ENCODE measurements at regions not wholly inside any gene's neighbourhood (a gene's known extent, or its start where the extent isn't known, plus 50 kb on each side); places are given as distances from the start of the nearest gene placed in this dataset.

DNA sequence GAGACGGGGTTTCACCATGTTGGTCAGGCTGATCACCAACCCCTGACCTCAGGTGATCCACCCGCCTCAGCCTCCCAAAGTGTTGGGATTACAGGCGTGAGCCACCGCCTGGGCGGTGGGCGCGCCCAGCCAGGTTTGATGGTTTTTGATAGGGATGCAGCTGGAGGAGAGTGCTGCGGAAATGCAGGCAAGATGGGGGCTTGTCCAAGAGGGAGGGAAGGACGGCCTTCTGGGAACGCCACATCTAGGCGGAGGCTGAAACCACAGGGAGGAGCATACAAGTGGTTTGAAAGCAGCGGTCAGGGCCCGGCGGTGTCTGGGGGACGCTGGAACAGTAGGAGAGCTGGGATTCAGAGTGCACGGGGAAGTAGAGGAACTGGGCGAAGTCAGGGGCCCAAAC lies 134.6 kb downstream of the VRK1 start:
- DNase-seq = no peak

DNA sequence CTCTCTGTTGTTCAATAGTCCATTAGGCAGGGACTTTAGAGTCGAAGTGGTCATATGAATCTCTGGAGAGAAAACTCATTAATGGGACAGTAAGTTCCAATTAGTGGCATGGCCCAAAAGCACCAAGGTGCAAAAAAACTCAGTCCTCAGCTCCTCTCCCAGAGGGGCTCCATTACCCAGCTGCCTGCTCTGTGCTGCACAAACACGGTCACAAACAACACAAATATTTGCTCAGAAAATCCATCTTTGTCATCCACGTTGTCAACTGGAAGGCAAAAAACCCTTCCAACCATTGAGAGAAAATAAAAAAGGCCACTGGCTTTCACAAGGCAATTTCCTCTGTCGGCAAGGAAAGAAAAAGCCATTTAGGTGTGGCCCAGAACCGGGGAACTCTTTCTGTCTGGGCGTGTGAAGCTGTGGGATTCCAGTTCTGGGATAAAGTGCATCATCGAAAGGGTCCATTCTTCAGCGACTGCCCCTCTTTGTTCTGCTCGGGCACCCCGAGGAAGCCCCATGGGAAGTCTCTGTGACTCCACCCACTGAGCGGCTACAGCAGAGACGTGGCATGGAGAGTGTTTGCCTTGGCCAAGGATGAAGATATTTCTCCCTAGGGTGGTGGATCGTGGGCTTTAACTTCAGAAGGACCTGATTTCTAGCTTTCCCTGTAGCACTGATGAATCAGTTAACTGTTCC lies 137.6 kb downstream of the VRK1 start:
- DNase-seq = no peak

DNA sequence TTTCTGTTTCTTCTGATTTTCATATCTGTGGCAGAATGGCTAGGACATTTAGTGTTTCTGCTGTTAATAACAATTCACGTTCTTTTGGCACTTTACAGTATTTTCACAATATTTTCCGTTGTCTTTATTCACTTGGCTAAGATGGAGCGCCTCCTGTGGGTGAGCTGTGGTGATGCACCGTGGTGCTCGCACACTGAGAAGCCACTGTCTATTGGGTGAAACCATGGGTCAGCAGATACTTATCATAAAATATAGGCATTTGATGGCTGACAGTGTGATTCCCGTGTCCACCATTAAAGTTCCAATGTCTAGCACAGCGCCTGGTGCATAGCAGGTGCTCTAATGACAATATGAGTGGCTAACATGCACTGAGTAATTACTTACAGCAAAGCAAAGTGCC lies 141.8 kb downstream of the VRK1 start:
- DNase-seq = no peak

DNA sequence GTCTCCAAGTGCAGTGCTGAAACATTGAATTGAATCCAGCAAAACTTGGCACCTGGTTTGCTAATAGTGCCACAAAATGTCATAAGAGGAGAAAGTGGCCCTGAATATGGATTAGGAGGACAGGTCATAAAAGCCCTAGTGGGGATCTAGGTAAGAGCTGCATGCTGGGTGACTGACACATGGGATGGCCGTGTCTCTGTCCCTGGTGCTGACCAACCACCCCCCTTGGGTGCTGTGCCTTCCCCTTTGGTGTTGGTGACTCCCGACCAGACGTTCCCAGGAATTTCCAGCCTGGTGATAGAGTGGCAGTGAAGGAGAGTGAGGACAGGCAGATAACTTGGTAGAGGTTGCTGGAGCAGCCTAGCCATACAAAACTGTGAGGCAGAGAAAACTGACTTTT lies 142.8 kb downstream of the VRK1 start:
- DNase-seq = no peak

DNA sequence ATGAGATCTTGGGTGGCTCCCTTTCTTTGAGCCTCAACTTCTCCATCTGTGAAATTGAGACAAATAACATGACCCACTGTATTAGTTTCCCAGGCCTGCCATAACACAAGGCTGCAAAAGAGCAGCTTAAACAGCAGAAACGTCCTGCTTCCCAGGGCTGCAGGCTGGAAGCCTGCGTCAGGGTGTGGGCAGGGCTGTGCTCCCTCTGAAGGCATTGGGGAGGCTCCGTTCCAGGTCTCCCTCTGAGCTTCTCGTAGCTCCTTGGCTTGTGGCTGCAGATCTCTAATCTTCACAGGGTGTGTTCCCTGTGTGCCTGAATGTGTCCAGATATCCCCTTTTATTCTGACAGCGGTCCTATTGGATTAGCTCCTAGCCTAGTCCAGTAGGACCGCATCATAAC lies 147.1 kb downstream of the VRK1 start:
- DNase-seq = no peak

DNA sequence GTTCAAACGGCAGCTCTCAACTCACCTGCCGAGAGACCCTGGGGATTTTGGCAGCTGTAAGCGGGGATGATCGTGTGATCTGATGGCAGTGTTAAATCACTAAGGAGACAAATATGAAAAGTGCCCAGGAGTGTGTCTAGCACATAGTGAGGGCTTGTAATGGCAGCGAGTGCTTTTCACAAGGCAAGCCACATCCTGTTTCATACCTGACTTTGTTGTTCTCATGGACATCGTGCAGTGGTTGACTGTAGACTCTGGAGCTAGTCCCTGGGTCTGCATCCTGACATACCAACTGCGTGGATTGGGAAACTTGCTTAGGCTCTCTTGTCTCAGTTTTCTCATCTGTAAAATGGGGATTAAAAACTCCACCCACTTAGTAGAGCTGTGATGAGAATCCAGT lies 148.5 kb downstream of the VRK1 start:
- DNase-seq = no peak

DNA sequence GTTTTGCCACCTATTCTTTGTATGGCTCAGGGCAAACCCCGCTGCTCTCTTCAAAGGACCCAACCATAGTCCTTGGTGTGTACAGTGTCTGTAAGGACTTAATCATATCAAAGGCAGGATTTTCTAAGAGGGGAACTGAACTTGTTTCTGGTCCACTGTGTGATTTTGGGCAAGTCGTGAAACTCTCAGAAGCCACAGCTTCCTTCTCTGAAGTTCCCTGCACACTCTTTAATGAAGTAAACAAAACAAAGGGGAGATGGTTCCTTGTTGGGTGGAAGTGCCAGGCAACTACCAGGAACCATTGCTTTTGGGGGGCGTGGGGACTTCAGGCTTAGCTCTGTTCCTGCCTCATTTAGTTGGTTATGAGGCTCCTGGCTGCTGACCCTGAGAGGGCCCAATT lies 152.4 kb downstream of the VRK1 start:
- no peak for DNase-seq

DNA sequence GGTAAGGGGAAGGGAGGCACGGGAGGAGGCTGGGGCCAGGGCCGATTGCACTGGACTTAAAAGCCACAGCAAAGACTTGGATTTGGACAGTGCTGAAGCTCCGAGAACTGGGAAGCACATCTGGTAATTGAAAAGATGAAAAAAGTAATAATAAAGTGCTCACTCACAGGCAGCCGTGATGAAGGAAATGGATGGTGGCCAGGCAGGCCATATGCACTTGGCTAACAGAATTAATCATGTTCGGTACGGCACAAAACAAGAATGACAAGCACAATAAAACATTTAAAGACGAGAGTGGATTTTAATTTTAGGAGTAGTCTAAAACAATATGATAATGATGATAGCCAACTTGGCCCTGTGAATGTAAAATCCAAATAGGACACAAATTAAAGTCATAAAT lies 154.3 kb downstream of the VRK1 start:
- DNase-seq = no peak

DNA sequence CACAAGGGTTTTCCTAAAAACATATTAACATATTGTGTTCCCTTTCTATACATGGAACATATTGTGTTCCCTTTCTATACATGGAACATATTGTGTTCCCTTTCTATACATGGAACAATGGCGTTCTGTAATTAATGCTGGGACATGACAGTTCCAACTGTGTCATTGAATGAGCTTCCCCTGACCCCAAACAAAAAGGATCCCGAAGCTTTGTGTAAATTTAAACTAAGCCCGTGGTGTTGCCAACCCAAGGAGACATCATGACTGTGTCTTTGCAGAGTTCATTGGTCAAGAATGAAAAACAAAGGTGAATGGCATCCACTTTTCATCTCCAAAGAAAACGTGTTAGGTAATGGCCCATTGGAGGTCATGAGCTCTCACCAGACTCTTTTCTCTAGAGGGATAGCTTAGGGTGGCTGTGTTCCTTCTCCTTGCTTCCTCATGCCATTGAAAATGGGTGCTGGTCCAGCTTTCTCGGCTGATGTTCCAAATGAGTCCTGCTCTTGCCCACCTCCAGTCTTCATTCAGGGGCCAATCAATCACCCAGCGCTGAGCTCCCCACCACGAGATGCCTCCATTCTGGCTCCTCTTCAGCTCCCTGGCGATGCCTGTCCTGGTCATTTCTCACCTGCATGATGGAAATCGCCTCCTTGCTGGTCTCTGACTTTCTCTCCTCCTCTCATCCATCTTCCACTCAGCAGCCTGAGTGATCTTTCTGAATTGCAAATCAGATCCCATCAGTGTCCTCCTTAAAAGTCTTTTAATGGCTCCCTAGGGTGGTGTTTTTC lies 156.1 kb downstream of the VRK1 start:
- no peak for DNase-seq

DNA sequence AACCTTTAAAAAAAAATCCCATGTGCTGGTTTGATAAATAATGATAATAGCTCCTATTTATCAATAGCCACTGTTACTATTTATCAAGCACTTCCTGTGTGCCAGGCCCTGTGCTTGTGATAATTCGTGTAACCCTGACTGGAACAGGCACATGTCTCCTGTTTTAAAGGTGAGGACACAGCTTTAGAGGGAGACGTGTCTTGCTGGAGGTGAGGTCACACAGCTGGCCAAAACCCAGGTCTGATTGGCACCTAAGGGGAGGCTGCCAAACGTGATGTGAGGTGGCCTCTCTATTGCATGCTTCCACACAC lies 156.6 kb downstream of the VRK1 start:
- DNase-seq = no peak

DNA sequence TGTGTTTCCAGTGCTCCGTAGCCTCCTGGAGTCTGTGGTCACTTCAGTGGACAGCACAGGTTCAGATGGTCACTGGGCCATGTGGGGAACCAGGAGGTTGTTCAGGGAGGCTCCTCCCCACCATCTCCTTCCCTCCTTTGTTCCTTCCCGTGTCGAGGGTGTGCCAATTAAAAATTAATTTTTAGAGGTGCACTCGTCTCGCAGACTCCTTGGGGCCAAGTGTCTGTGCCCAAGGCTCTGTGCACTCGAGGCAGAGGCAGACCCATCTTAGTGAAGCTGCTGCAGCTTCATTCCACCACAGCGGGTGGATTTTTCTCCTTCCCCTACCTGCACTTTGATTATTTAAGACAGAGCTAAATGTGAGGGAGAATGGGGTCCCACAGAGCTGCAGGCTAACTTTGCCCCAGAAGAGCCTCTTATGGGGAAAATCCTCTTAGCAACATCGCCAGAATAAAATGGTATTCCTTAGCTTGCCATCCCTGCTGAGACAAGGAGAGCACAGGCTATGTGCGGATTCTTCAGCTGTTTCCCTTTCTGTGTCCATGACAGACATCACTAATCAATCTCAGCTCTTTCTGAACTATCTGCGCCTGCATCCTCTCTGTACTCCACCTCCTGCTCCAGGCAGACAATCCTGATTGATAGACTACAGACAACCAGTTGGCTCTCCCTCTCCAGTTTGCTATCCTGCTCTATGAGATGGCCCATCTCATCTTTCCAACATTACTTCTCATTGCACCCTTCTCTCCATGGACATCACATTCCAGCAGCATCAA lies 159.5 kb downstream of the VRK1 start:
- no peak for DNase-seq

DNA sequence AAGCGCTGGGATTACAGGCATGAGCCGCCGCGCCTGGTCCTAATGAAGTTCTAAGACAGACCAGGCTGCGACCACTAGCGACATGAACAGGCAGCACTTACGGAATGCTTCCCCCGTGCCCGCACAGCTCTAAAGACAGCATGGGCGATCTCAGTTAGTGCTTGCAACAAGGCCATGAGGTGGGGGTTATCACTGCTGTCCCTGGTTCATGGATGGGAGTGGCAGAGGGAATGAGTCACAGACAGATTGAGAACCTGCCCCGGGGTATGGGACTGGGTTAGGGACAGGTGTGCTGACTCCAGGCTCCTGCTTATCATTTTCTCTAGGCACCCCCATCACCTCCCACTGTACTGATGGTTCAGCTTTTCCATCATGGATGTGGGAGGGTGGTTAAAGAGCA lies 160.9 kb downstream of the VRK1 start:
- no peak for DNase-seq

DNA sequence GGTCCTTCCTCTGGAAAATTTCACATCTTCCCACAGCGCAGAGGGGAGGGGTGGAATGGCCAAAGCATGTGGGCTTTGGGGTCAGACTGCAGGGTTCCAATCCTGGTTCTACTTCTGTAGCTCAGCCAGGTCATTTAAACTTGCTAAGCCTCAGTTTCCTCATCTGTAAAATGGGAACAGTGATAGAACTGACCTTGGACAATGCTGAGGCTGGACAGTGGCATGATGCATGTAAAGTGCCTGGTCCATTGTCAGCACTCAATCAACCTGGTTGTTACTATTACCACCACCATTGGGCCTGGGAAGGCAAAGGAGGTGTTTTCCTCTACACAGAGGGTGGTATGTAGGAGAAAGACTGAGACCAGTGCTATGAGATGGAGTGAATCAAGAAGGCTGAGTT lies 162.8 kb downstream of the VRK1 start:
- no peak for DNase-seq

DNA sequence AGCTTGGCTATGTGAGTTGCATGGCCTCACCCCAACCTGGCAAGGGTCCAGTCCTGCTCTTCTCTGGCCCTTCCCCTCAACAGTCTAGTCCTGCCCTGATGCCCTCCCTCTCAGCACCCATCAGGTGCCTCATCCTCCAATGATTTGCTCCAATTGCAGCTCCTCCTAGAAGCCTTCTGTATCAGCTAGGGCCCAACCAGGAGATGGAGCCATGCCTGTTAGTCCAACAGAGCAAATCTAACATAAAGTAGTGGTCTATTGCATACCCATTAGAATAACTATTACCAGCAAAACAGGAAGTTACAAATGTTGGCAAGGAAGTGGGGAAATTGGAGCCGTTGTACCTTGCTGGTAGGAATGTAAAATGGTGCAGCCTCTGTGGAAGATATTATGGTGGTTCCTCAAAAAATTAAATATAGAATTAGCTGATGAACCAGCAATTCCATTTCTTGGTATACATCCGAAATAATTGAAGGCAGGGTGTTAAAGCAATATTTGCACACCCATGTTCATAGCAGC lies 163.5 kb downstream of the VRK1 start:
- no peak for DNase-seq

DNA sequence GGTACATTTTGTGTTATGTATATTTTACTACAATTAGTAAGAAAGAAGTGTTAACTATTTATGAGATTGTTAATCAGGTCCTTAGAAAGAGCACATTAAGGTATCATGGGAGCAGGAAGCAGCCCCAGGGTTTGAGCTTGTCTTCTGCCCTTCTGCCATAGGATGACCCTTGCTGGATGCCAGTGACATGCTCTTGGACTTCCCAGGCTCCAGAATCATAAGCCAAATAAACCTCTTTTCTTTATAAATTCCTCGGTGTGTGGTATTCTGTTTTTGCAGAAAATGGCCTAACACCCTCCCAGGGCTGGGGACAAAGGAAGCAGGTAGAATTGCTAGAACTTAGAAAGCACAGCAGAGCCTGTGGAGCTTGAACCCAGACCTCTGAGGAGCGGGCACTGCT lies 164.7 kb downstream of the VRK1 start:
- no peak for DNase-seq

DNA sequence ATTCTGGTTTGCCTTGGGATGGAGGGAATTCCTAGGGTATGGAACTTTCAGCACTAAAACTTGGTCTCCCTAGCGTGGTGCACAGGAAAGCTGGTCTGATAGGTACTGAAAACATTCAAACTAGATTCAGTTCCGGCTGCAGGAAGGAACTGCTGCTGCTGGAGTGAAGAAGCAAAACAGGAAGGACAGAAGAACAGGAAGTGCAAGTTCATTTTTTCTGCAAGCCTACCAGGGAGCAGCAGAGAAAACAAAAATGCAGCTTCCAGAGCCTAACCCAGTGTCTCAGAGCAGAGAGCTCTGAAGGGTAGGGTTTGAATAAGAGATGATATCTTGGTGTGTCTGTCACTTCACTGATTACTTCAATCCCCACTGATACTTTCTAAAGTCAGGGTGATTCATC lies 165.2 kb downstream of the VRK1 start:
- no peak for DNase-seq

DNA sequence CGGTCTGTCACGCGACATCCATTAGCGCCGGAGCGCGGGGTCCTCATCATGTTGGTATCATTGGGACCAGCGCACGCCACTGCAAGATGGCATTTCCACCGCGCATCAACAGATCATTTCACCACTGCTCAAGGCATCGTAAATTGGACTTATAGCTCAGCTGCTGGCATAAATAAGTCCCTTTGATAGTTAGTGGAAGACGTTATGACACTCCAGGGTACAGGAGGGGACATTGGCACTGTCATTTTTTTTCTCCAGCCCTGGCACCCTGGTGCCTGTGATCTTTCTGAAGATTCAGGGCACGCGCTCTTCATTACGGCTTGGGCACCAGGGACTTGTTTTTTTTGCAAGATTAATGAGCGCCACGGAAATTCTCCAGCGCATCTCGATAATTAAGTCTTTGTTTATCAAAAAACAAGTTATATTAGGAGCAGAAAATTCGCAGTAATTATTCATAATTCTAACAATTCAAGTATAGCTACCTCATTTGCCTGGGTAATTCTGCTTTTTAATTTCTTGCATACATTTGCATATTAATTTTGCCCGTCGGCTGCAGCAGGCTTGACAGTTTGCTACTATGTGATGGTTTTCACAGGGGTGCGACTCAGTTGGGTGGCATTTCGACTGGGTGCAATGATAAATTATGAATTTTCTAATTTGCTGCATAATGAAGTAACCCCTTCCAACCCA lies 167.7 kb downstream of the VRK1 start:
- DNase-seq = no peak

DNA sequence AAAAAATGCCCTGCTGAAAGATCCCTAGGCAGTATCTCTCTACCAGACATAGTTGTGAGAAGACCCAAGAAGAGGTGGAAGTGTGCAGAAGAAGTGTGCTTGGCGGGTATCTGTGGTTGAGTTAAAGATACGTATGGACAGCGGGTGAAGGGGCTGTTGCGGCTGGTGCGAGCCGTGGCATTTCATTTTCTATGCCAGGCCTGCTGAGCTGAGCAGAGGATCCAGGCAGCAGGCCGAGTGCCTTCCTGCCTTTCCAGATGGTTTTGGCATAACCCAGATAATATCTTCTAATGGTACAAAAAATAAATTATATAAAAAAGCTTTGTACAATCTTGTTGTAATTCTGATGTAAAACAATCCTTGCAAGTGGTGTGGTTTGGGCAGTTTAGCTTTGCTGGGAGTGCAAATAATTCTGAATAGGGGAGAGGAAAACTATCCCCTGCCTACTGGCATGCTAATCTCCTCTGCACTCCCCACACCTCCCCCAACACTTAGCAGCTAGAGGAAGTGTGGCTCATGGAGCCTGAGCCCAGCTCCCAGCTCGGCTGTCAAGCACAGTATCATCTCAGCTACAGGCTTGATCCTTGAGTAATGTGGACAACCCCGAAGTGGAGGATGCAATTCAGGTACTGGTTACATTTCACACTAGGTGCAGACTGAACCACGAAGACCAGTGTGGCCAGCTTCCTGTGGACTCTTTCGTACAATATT lies 168.9 kb downstream of the VRK1 start:
- DNase-seq = no peak

DNA sequence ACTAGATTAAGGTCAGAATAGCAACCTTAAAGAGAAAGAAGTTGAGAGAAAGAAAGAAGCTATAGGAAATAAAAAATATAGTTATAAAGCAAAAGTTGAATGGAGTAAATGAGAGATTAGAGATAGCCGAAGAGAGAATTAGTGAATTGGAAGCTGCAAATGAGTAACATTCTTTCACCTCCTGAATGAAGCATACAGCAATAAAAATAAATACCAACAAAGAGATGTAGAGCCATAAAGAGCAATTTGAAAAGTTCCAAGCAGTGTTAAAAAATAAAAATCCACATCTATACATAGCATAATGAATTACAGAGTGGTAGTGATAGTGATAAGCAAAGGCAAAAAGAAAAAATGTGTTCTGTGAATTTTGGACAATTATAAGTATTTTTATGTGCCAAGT lies 177.9 kb downstream of the VRK1 start:
- DNase-seq = no peak

DNA sequence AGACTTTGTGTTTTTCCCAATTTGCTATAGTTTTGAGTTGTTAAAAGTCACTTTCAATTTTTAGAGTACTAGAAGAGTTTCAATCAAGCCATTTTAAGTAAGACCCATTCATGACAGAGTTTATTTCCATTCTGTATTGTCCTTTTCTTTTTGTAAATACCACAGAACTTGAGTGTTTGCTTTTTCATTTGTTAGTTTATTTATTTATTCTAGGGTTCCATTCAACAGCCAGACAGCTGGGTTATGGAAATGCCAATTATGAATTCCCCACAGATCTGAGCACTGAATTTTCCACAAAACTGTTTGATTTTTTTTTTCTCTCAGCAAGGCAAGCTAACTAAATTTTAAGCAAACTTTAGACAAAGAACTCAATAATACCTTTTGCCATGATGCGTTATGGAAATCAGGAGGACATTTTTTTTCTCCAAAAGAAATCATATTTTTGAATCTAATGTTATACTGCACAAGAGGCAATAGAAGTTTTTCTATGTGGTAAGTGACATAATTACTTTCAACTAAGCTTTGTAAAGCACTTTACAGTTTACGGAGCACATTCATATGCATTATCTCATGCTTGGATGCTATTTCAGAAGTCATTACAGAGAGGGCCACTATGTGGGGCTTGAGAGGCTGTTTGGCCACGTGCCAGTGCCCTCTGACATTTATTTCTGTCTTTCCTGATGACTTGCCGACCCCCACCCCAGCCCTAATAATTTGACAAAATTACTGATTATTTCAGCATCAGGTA lies 181.5 kb downstream of the VRK1 start:
- DNase-seq = no peak

DNA sequence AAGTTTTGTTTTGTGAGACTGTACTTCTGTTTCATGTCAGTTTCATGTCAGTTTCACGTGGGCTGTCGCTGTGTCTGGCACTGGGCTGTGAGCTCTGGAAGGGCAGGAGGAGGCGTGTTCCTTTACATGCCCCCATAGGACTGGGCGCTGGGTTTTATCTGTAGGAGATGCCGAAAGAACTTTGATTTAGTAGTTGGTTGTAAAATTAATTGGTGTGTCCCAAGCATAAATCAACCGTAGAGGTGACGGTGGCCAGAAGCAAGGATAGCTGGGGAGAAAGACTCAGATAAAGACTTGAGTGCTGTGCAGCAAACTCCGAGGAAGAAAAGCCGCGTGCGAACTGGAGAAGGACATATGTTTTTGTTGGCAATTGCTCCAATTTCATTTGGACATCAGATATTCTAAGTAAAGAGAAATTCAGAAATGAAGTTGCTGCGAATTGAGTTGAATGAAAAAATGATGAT lies 182.5 kb downstream of the VRK1 start:
- no peak for DNase-seq

DNA sequence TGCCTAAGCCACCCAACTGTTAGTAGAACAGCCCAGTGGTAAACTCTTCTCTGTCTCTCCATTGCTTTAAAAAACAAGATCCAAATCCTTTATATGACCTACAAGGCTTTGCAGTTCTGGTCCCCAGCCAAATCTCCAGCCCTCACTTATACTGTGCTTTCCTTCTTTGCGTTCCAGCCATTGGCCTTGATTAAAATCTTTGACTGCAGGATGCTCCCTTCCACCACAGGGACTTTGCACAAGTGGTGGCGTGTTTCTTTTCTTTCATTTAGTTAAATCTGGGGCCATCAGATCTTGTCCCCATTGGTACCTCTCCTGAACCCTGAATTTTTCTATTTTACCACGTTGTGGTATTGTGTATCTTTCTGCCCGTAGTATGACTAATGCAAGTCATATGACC lies 183.7 kb downstream of the VRK1 start:
- no peak for DNase-seq
